IgD-negative memory B cell (primary cell): ENCODE measurements at regions not wholly inside any gene's neighbourhood (a gene's known extent, or its start where the extent isn't known, plus 50 kb on each side); places are given as distances from the start of the nearest gene placed in this dataset.

ENCODE experiments used
- H3K27ac Mint-ChIP-seq, 3 donors: one replicate each; pipeline ENCODE4 v1.8.0; 2020 to 2022; ENCODE audit warnings: mild to moderate bottlenecking in 3 of 3, mixed read lengths in 3 of 3, moderate library complexity in 1 of 3
- H3K27me3 Mint-ChIP-seq: one replicate; pipeline ENCODE4 v1.8.0; 2021; ENCODE audit warnings: mixed read lengths
- H3K36me3 Mint-ChIP-seq: one replicate; pipeline ENCODE4 v1.8.0; 2020; ENCODE audit warnings: mild to moderate bottlenecking, mixed read lengths
- H3K4me1 Mint-ChIP-seq, 3 donors: one replicate each; pipeline ENCODE4 v1.8.0; 2020 to 2022; ENCODE audit warnings: mixed read lengths in 3 of 3, mild to moderate bottlenecking in 1 of 3
- H3K4me3 Mint-ChIP-seq, 4 donors: one replicate each; pipeline ENCODE4 v1.8.0; 2020 to 2022; ENCODE audit warnings: mild to moderate bottlenecking in 4 of 4, mixed read lengths in 4 of 4, moderate library complexity in 3 of 4
- H3K9me3 Mint-ChIP-seq, 3 donors: one replicate each; pipeline ENCODE4 v1.8.0; 2020 to 2021; ENCODE audit warnings: mixed read lengths in 3 of 3, mild to moderate bottlenecking in 1 of 3

DNA sequence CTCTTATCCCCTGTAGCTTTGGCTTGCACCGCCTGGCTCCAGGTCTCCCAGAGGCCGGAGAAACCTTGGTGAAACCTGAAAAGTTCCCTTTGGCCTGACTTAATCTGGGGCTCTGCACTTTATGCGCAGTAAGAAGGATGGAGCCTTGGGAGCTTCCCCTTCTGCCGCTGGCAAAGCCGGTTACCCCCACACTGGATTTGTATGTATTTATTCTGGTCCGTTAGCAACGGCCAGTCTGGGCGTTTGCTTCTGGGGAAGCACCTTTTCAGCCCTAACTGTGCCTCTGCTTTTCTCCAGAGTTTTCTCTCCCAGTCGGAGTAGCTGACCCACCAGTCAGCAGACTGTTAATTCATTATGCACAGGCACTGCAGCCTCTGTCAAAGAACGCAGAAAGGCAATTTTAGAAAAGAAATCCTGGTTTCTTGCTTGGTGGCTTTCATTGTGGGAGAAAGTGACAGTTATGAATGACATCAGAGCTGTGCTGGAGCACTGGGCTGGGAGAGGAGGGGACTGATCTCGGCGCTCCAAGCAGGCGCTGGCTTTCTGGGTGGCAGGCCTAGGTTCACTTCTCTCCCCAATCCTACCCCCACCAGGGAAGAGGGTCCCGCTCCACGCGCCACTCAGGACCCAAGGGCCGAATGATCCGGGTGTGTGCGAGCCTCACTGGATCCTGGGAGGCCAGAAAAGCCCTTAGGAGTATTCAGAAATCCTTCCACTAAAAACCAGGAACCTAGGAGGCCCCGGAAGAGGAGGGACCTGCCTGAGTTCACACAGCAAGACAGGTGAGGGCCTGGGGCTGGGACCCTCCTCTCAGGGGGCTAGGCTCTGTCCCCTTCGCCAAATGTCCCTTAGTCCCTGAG lies 70.2 kb downstream of the RTL6 start:
- no peak overlapping the region for H3K27ac Mint-ChIP-seq
- H3K9me3 Mint-ChIP-seq, result no peaks in the 10 kb centered on the region
- H3K4me3 Mint-ChIP-seq, result no peak overlapping the region
- H3K36me3 Mint-ChIP-seq, result no peaks in the 10 kb centered on the region
- H3K4me1 Mint-ChIP-seq, result no peaks in the 10 kb centered on the region
- H3K27me3 Mint-ChIP-seq, result peaks cover 24% of the 10 kb centered on the region

GRCh38 chr22:44426981-44427380 lies 71.1 kb downstream of the RTL6 start:
- no peaks in the 10 kb centered on the region for H3K4me1 Mint-ChIP-seq
- no peak overlapping the region for H3K4me3 Mint-ChIP-seq
- H3K36me3 Mint-ChIP-seq, result no peaks in the 10 kb centered on the region
- H3K27me3 Mint-ChIP-seq, result peaks cover 24% of the 10 kb centered on the region
- H3K9me3 Mint-ChIP-seq, result no peaks in the 10 kb centered on the region
- H3K27ac Mint-ChIP-seq, result no peak overlapping the region

DNA sequence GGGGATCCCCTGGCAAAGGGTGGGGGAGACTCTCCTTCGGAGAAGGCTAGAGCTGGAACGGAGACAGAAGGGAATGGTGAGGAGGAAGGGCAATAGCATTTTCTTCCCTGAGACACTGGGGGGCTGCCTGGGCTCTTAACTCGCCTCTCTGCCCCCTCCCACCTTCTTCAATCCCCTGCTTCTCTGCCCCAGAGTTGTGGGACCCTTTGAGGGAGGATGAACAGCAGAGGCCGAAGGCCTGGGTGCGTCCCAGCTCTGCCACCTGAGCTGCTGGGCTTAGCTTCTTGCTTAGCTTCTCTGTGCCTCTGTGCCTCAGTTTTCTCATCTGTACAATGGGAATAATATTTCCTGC lies 72.4 kb downstream of the RTL6 start:
- Mint-ChIP-seq H3K4me3 (no peak overlapping the region), H3K9me3 (peaks cover 0 to 6% (median 5%) of the 10 kb centered on the region in 3 donors), H3K36me3 (no peaks in the 10 kb centered on the region), H3K27ac (no peak overlapping the region), H3K4me1 (no peaks in the 10 kb centered on the region), H3K27me3 (peaks cover 26% of the 10 kb centered on the region)

- H3K4me1 Mint-ChIP-seq, result no peaks in the 10 kb centered on the region
- H3K4me3 Mint-ChIP-seq, result no peak overlapping the region
- H3K36me3 Mint-ChIP-seq, result no peaks in the 10 kb centered on the region
- H3K9me3 Mint-ChIP-seq, result peaks cover 0 to 9% (median 6%) of the 10 kb centered on the region in 3 donors
- peaks cover 26% of the 10 kb centered on the region for H3K27me3 Mint-ChIP-seq
- H3K27ac Mint-ChIP-seq, result no peak overlapping the region
Measured at GRCh38 chr22:44424867-44425693, 73.0 kb downstream of the RTL6 start.

GRCh38 chr22:44424359-44424682 lies 73.7 kb downstream of the RTL6 start:
- Mint-ChIP-seq H3K27me3 (peaks cover 30% of the 10 kb centered on the region), H3K4me1 (no peaks in the 10 kb centered on the region), H3K27ac (no peak overlapping the region), H3K4me3 (no peak overlapping the region), H3K9me3 (peaks cover 5 to 17% (median 13%) of the 10 kb centered on the region in 3 donors), H3K36me3 (no peaks in the 10 kb centered on the region)

GRCh38 chr22:44423556-44424358 lies 74.3 kb downstream of the RTL6 start:
- H3K4me3 Mint-ChIP-seq, result no peak overlapping the region
- no peaks in the 10 kb centered on the region for H3K4me1 Mint-ChIP-seq
- no peak overlapping the region for H3K27ac Mint-ChIP-seq
- H3K36me3 Mint-ChIP-seq, result no peaks in the 10 kb centered on the region
- H3K27me3 Mint-ChIP-seq, result peaks cover 30% of the 10 kb centered on the region
- H3K9me3 Mint-ChIP-seq, result peaks cover 5 to 20% (median 14%) of the 10 kb centered on the region in 3 donors

GRCh38 chr22:44422746-44423380 lies 75.2 kb downstream of the RTL6 start:
- peaks cover 28% of the 10 kb centered on the region for H3K27me3 Mint-ChIP-seq
- H3K27ac Mint-ChIP-seq, result no peak overlapping the region
- peaks cover 5 to 22% (median 14%) of the 10 kb centered on the region in 3 donors for H3K9me3 Mint-ChIP-seq
- H3K4me3 Mint-ChIP-seq, result no peak overlapping the region
- H3K36me3 Mint-ChIP-seq, result no peaks in the 10 kb centered on the region
- no peaks in the 10 kb centered on the region for H3K4me1 Mint-ChIP-seq

- no peaks in the 10 kb centered on the region for H3K4me1 Mint-ChIP-seq
Measured at GRCh38 chr22:44419429-44419828, 78.6 kb downstream of the RTL6 start.

DNA sequence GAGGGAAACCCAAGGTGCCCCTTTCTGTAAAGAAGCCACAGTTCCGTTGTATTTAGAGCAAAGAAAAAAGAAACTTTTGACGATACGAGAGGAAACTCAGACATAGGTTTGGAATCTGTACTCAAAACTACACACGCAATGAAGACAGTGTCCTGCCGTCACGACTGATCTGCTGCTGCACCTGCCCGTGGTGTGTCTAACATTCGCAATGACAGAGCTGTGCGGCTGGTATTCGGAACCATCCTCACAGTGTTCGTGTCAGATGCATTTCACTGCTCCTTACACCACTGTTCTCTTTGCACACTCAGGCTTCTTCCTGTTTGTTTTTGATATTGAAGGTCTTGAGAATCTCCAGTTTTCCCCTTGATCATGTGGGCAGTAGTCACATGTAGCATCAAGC lies 84.8 kb downstream of the RTL6 start:
- Mint-ChIP-seq H3K27ac (no peak overlapping the region), H3K4me3 (no peak overlapping the region), H3K36me3 (no peaks in the 10 kb centered on the region), H3K9me3 (peaks cover 2 to 15% (median 9%) of the 10 kb centered on the region in 3 donors), H3K27me3 (peaks cover 5% of the 10 kb centered on the region), H3K4me1 (no peaks in the 10 kb centered on the region)

More at GRCh38 chr22:44419429-44419828, 78.6 kb downstream of the RTL6 start:
- H3K4me3 Mint-ChIP-seq, result no peak overlapping the region
- H3K9me3 Mint-ChIP-seq, result peaks cover 7 to 38% (median 23%) of the 10 kb centered on the region in 3 donors
- no peaks in the 10 kb centered on the region for H3K36me3 Mint-ChIP-seq
- H3K27me3 Mint-ChIP-seq, result peaks cover 21% of the 10 kb centered on the region
- no peak overlapping the region for H3K27ac Mint-ChIP-seq

- Mint-ChIP-seq H3K4me3 (no peak overlapping the region), H3K36me3 (no peaks in the 10 kb centered on the region), H3K27ac (no peak overlapping the region), H3K4me1 (no peaks in the 10 kb centered on the region), H3K27me3 (peaks cover 3% of the 10 kb centered on the region), H3K9me3 (peaks cover 2 to 15% (median 9%) of the 10 kb centered on the region in 3 donors)
Measured at GRCh38 chr22:44412136-44412731, 85.8 kb downstream of the RTL6 start.

- no peak overlapping the region for H3K27ac Mint-ChIP-seq
- H3K4me1 Mint-ChIP-seq, result no peaks in the 10 kb centered on the region
- H3K36me3 Mint-ChIP-seq, result no peaks in the 10 kb centered on the region
- peaks cover 3% of the 10 kb centered on the region for H3K27me3 Mint-ChIP-seq
- H3K9me3 Mint-ChIP-seq, result peaks cover 2 to 12% (median 9%) of the 10 kb centered on the region in 3 donors
- H3K4me3 Mint-ChIP-seq, result no peak overlapping the region
Measured at GRCh38 chr22:44411226-44412135, 86.6 kb downstream of the RTL6 start.

DNA sequence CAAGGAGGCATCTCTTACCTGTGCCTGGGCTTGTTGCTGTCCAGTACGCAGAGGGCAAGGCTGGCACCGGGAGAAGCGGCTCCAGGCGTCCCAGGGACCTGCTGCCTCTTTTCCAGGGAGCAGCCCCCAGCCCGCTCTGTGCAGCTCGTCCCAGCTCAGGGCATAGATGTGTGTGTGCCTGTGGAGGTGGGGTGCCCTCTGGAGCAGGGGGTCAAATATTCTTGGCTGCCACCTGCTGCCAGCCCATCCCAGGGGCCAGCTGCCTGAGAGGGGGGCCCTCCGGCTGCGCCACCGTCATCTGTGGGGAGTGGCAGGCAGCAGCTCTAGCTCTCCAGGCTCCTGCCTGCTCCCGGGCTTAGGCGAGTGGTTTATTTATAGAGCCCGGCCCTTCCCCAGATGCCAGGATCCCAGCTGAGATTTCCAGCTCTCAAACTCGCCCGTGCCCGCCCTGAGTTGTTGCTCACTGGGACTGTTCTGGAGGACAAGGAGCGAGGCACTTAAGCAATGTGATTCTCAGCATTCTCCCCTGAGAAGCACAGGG lies 87.5 kb downstream of the RTL6 start:
- peaks cover 0 to 4% (median 2%) of the 10 kb centered on the region in 3 donors for H3K9me3 Mint-ChIP-seq
- no peak overlapping the region for H3K27ac Mint-ChIP-seq
- H3K4me1 Mint-ChIP-seq, result no peaks in the 10 kb centered on the region
- peaks cover 3% of the 10 kb centered on the region for H3K27me3 Mint-ChIP-seq
- H3K36me3 Mint-ChIP-seq, result no peaks in the 10 kb centered on the region
- H3K4me3 Mint-ChIP-seq, result no peak overlapping the region

DNA sequence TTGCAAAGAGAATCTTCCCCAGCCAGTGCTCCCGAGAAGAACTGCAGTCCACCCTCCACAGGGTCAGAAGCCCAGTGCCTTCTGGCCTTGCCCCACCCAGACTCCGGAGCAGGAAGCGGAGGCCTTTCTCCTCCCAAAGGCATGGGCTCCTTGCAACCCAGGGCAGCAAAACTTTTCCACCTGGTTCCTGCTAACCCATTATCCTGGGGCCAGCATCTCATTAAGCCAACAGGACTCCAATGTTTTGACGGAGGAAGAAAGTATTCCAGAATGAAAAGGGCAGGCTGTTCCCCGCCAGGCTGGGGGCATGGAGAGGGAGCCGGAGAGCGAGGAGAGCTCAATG lies 88.1 kb downstream of the RTL6 start:
- H3K9me3 Mint-ChIP-seq, result peaks cover 0 to 4% (median 0%) of the 10 kb centered on the region in 3 donors
- H3K27me3 Mint-ChIP-seq, result peaks cover 3% of the 10 kb centered on the region
- no peaks in the 10 kb centered on the region for H3K36me3 Mint-ChIP-seq
- no peaks in the 10 kb centered on the region for H3K4me1 Mint-ChIP-seq
- no peak overlapping the region for H3K27ac Mint-ChIP-seq
- H3K4me3 Mint-ChIP-seq, result no peak overlapping the region
